GM12873 (cell line): ENCODE measurements at regions not wholly inside any gene's neighbourhood (a gene's known extent, or its start where the extent isn't known, plus 50 kb on each side); places are given as distances from the start of the nearest gene placed in this dataset.

Experiments
- TF ChIP-seq, protein P1 (sequence below): IDR thresholded peaks from 2 replicates; pipeline ENCODE4 v1.5.1; 2012; ENCODE audit warnings: low read depth, mild to moderate bottlenecking, moderate library complexity, low read length, control low read depth; ENCODE audit not compliant: insufficient read depth; ENCODE audit errors: missing control alignments

DNA sequence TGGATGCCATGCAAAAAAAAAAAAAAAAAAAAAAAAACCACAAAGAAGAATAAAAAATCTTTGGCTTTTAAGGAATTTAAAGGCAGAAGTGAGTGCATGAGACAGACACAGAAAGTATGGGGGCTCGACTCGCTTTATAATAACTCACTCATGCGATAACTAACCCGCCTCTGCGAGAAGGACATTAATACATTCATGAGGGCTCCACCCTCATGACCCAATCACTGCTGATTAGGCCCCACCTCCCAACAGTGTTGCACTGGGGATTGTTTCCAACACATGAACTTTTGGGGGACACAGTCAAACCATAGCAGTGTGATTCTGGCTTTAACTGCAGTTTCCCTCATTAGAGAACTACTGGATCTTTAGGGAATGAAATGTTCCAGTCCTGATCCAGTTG, 78.1 kb downstream of the QDPR start:
- TF ChIP-seq, protein P1, sequence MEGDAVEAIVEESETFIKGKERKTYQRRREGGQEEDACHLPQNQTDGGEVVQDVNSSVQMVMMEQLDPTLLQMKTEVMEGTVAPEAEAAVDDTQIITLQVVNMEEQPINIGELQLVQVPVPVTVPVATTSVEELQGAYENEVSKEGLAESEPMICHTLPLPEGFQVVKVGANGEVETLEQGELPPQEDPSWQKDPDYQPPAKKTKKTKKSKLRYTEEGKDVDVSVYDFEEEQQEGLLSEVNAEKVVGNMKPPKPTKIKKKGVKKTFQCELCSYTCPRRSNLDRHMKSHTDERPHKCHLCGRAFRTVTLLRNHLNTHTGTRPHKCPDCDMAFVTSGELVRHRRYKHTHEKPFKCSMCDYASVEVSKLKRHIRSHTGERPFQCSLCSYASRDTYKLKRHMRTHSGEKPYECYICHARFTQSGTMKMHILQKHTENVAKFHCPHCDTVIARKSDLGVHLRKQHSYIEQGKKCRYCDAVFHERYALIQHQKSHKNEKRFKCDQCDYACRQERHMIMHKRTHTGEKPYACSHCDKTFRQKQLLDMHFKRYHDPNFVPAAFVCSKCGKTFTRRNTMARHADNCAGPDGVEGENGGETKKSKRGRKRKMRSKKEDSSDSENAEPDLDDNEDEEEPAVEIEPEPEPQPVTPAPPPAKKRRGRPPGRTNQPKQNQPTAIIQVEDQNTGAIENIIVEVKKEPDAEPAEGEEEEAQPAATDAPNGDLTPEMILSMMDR: no peak

DNA sequence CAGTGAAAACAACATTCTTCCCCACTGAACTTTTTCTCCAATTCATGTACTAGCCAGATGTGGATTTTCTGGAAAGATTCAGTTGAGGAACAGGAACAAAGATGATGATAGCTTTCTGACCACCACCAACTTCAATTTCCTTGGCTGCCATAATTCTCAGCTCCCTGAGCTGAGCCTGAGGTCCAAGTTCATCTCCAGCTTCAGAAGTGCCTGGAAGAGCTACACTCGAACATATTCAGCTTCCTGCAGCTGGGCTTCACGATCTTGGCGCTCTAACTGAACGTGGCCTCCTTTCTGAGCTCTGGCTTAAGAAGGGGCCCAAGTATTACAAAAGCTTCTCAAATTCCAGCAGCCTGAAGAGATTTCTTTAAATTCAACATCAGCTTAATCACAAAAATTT, 83.9 kb downstream of the QDPR start:
- TF ChIP-seq, protein P1: no peak

DNA sequence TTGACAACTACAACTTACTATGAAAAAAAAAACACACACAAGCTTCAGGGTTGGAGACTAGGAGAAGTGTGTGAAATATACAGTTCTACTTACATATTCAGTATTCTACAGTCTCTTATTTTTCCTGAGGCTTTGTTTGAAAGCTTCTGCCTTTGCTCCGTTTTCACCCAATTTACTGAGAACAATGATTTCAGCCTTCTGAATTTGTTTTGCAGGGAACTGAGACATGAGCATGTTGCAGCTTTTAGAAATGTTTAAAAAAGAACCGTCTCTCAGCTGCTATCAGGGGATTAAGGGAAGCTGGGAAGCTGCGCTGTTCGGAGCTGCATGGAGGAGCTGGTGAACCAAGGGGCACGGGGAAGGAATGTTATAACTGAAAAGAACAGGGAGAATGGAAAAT, 85.7 kb downstream of the QDPR start:
- TF ChIP-seq, protein P1: no peak

DNA sequence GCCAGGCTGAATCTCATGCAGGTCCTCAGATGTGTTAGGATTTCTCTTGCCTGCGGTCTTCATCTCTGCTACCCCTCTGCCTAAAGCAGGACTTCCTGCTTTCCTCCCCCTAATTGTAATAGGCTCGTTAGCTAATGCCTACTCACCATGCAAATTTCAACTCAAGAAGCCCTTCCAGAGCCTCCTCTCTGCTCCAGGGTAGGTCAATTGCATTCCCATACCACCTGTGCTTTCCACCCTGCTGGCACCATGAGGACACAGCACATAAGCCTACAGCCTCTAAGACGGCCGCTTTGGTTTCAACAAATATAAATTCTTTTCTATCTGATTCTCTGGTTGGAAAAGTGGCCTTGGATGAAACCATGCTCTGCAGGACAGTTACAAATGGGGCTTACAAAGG, 93.9 kb downstream of the QDPR start:
- TF ChIP-seq, protein P1: no peak

DNA sequence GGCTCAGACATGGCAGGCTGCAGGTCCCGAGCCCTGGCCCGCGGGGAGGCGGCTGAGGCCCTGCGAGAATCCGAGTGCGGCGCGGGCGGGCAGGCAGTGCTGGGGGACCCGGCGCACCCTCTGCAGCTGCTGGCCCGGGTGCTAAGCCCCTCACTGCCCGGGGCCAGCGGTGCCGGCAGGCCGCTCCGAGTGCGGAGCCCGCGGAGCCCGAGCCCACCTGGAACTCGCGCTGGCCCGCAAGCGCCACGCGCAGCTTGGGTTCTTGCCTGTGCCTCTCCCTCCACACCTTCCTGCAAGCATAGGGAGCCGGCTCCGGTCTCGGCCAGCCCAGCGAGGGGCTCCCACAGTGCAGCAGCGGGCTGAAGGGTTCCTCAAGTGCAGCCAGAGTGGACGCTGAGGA, 97.5 kb downstream of the QDPR start:
- TF ChIP-seq, protein P1: no peak

GRCh38 chr4:17400686-17401085, 111.2 kb downstream of the QDPR start:
- TF ChIP-seq, protein P1: no peak

DNA sequence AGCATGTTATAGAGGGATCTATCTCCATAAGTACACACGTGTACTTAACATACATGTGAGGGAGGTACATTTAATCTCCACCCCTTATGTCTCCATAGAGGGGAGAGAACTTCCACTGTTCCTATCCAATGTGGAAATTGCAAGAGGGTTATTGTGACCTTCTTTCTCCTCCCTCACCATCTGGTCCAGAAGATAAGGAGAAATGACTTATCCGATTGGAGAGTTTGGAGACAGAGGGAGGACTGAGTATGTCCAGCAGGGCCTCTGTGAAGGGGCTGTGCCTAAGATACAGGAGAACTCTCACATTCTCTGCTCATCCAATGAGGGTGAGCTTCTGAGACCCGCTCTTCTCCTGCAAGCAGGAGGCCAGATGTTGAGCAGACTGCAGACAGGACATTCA, 113.1 kb downstream of the QDPR start:
- TF ChIP-seq, protein P1: no peak
